ENCODE measurements at regions not wholly inside any gene's neighbourhood (a gene's known extent, or its start where the extent isn't known, plus 50 kb on each side); places are given as distances from the start of the nearest gene placed in this dataset.

GRCh38 chr6:84504025-84504424 lies 260.4 kb downstream of the TBX18 start:
- no peak for TF ChIP-seq CTCF (IDR thresholded peaks at IDR 0.05)
- TF ChIP-seq POLR2A (IDR thresholded peaks at IDR 0.05), result no peak
